CD4-positive, alpha-beta T cell treated with Interleukin-17A for 4 hours (primary cell): ENCODE measurements at regions not wholly inside any gene's neighbourhood (a gene's known extent, or its start where the extent isn't known, plus 50 kb on each side); places are given as distances from the start of the nearest gene placed in this dataset.
"Not testable (repeated sequence)": the region's sequence is repeated elsewhere in the genome, so short reads cannot be mapped to it uniquely, and the experiment has no call there.

Experiments used
- DNase-seq: peaks from one replicate; pipeline ENCODE4 v3.0.0-alpha.2; 2020; ENCODE audit warnings: mixed read lengths

- DNase-seq = peak; percentile 12
Measured at GRCh38 chr4:152189451-152190179, 346.3 kb downstream of the FBXW7 start.

- DNase-seq = no peak
Measured at GRCh38 chr4:152188801-152189200, 347.1 kb downstream of the FBXW7 start.

- no peak for DNase-seq
Measured at GRCh38 chr4:152187693-152188092, 348.2 kb downstream of the FBXW7 start.

- no peak for DNase-seq
Measured at GRCh38 chr4:152185786-152186550, 349.9 kb downstream of the FBXW7 start.

- no peak for DNase-seq
Measured at GRCh38 chr4:152181150-152181549, 354.7 kb downstream of the FBXW7 start.

GRCh38 chr4:152180369-152180768 lies 355.5 kb downstream of the FBXW7 start:
- no peak for DNase-seq

GRCh38 chr4:152177538-152177937 lies 358.4 kb downstream of the FBXW7 start:
- DNase-seq = not testable (repeated sequence)

GRCh38 chr4:152176627-152177214 lies 359.2 kb downstream of the FBXW7 start:
- no peak for DNase-seq

GRCh38 chr4:152175586-152175985 lies 360.3 kb downstream of the FBXW7 start:
- DNase-seq = no peak

- DNase-seq = no peak
Measured at GRCh38 chr4:152172146-152172545, 363.7 kb downstream of the FBXW7 start.

GRCh38 chr4:152171556-152171955 lies 364.3 kb downstream of the FBXW7 start:
- no peak for DNase-seq

GRCh38 chr4:152169683-152170082 lies 366.2 kb downstream of the FBXW7 start:
- no peak for DNase-seq

GRCh38 chr4:152168987-152169616 lies 366.8 kb downstream of the FBXW7 start:
- no peak for DNase-seq

- no peak for DNase-seq
Measured at GRCh38 chr4:152166567-152166966, 369.3 kb downstream of the FBXW7 start.

- DNase-seq = no peak
Measured at GRCh38 chr4:152165846-152166245, 370.0 kb downstream of the FBXW7 start.

- no peak for DNase-seq
Measured at GRCh38 chr4:152165146-152165545, 370.7 kb downstream of the FBXW7 start.

GRCh38 chr4:152164561-152164960 lies 371.3 kb downstream of the FBXW7 start:
- no peak for DNase-seq

- DNase-seq = no peak
Measured at GRCh38 chr4:152162331-152162697, 373.6 kb downstream of the FBXW7 start.

GRCh38 chr4:152161676-152162330 lies 374.1 kb downstream of the FBXW7 start:
- DNase-seq = no peak

GRCh38 chr4:152160225-152160800 lies 375.6 kb downstream of the FBXW7 start:
- no peak for DNase-seq

GRCh38 chr4:152159773-152160172 lies 376.1 kb downstream of the FBXW7 start:
- no peak for DNase-seq

GRCh38 chr4:152158225-152158624 lies 377.7 kb downstream of the FBXW7 start:
- DNase-seq = no peak

- no peak for DNase-seq
Measured at GRCh38 chr4:152157629-152158028, 378.3 kb downstream of the FBXW7 start.
